Bronchial epithelial cell (primary cell): ENCODE measurements at regions not wholly inside any gene's neighbourhood (a gene's known extent, or its start where the extent isn't known, plus 50 kb on each side); places are given as distances from the start of the nearest gene placed in this dataset.
"Not testable (repeated sequence)": the region's sequence is repeated elsewhere in the genome, so short reads cannot be mapped to it uniquely, and the experiment has no call there.

ENCODE experiments used
- DNase-seq: peaks from one replicate; pipeline ENCODE4 v3.0.0-alpha.2; 2010; ENCODE audit warnings: low read depth
- FAIRE-seq: peaks from 2 replicates; lab custom pipeline; 2011; peaks lifted over from hg19 to GRCh38; lab: Jason Lieb, UNC
- H3K27me3 ChIP-seq: 2 replicates; pipeline ENCODE4 v1.5.1; 2011; ENCODE audit warnings: low read length; ENCODE audit not compliant: control insufficient read depth, insufficient read depth
- H3K36me3 ChIP-seq: 2 replicates; pipeline ENCODE4 v1.5.1; 2011; ENCODE audit warnings: low read length; ENCODE audit not compliant: control insufficient read depth, insufficient read depth
- H3K4me3 ChIP-seq: 2 replicates; pipeline ENCODE4 v1.5.1; 2011; ENCODE audit warnings: mild to moderate bottlenecking, low read depth, low read length, control low read depth
- CTCF ChIP-seq: IDR thresholded peaks from 2 replicates; pipeline ENCODE4 v1.5.1; 2011; ENCODE audit warnings: mild to moderate bottlenecking, moderate library complexity, low read length, control low read depth, inconsistent platforms; ENCODE audit not compliant: insufficient read depth, severe bottlenecking

DNA sequence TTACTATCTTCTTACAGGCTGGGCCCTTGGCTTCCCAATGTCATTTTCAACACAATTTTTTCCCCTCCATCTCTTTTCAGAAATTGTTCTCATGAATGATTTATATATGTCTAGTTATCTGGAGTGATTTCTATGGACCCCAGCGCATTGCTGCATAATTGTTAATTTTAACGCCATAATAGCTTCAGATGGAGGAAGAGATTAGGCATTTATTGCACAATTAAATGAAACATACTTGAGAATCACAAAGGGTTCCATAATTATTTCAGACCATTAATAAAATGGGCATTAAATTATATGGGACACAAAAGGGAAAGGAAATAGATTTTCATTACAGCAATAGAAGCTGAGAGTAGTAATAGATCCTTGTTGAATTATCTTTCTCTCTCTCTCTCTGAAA is 70.3 kb upstream of the SOX14 start:
- Histone ChIP-seq H3K4me3 (no peak overlapping the region), H3K36me3 (no peaks in the 10 kb centered on the region), H3K27me3 (no peaks in the 10 kb centered on the region)
- DNase-seq, result no peak
- no peak for TF ChIP-seq CTCF
- no peak for FAIRE-seq

DNA sequence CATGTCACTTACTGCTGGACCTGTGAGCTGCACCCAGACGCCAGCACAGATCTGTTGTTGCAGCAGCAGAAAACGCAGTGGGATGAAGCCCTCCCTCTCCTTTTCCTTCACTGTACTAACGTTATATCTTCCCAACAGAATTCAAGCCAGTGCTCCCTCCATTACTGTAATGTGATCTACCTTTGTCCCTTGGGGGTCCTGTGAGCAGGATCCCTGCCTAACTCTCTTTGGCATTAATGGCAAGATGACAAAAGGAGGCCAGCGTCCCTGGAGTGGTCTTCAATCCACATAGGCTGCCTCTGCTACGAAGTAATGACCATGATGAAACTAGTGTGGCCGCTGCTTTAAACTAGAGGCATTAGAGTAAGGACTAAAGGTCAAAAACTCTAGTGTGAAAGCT is 69.3 kb upstream of the SOX14 start:
- Histone ChIP-seq H3K36me3 (no peaks in the 10 kb centered on the region), H3K27me3 (no peaks in the 10 kb centered on the region), H3K4me3 (no peak overlapping the region)
- TF ChIP-seq CTCF, result no peak
- FAIRE-seq (no peak), DNase-seq (no peak)

DNA sequence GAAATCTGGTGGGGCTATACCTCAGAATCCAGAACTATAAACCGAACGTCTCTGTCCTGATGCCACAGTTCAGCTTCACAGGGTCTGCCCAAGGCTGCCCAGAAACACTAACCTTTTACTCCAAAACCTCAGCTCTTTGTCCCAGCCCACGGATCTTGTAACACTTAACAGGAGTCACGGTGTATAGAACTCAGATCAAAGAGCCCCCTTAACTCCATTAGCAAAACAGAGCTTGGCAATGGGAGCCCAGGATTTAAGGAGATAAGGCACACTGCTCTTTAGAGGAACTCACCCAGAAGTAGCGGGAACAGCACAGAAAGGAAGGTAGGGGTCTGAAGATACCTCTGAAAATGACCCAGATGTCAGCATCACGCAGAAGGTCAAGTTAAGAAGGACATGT is 68.8 kb upstream of the SOX14 start:
- DNase-seq (no peak), FAIRE-seq (no peak)
- Histone ChIP-seq H3K27me3 (no peaks in the 10 kb centered on the region), H3K4me3 (no peak overlapping the region), H3K36me3 (no peaks in the 10 kb centered on the region)
- no peak for TF ChIP-seq CTCF

DNA sequence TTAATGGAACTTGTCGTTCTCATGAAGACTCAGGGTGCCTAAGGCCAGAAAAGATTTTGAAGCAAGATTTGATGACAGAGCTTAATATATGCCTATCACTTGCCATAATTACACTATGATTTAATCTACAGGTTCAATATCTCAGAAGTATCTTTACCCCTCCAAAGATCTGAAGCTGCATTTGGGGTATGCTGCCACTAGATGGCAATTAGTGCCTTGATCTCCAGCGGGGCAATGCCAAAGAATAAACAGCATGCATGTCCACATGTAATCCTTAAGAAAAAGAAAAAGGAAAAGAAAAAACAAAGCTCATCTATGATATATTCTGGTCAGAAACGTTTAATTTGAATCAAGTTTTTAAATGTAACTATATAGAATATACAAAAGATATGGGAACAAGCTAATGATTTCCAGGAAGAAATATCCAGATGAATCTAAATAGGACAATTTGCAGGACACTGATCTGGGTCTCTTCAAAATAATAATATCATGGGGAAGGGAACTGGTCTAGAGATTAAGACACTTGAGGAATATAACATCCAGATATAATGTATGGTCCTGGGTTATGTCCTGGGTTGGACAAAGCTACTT is 55.0 kb upstream of the SOX14 start:
- peak; percentile 35 for TF ChIP-seq CTCF
- H3K27me3 ChIP-seq, result no peaks in the 10 kb centered on the region
- FAIRE-seq (no peak), DNase-seq (peak; percentile 17)
- no peak overlapping the region for H3K4me3 ChIP-seq
- no peaks in the 10 kb centered on the region for H3K36me3 ChIP-seq

- not testable (repeated sequence) for H3K36me3 ChIP-seq, FAIRE-seq, H3K4me3 ChIP-seq, DNase-seq, H3K27me3 ChIP-seq
Observed at GRCh38 chr3:137713965-137714364, 50.1 kb upstream of the SOX14 start.
